ENCODE measurements at regions not wholly inside any gene's neighbourhood (a gene's known extent, or its start where the extent isn't known, plus 50 kb on each side); places are given as distances from the start of the nearest gene placed in this dataset.

DNA sequence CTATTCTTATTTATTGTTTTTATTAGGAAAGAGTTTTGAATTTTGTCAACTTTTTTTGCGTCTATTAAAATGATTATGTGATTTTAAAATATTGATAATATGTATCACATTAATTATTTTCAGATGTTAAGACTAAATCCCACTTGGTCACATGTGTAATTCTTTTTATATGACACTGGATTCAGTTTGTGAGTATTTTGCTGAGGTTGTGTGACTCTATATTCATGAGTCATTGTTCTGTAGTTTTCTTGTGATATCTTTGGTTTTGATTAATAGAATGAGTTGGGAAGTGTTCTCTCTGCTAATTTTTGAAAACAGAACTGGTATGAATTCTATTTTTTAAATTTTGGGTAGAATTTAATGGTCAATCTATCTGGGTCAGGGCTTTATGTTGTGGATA, 317.9 kb downstream of the ETS1 start:
- peaks cover 1% of the 10 kb centered on the region for H3K9me3 Mint-ChIP-seq (ENCODE audit: low read depth)
- peaks cover 2% of the 10 kb centered on the region for H3K36me3 Mint-ChIP-seq (ENCODE audit: low read depth)
- ChIA-PET CTCF (interaction anchor here (1.2 kb wide), 1 partner anchor 112 kb away, joined by 3 read pairs; no protein-coding TSS in a partner anchor), POLR2A (no interaction called here)
- no peaks in the 10 kb centered on the region for H3K27me3 Mint-ChIP-seq
- H3K4me1 Mint-ChIP-seq = peaks cover 26% of the 10 kb centered on the region
- intact Hi-C loops (cut with DNase I, micrococcal nuclease) = no loop called here
- H3K4me3 Mint-ChIP-seq = no peak overlapping the region
- DNase-seq (no peak), ATAC-seq (no peak)
- no peak overlapping the region for H3K27ac Mint-ChIP-seq

- intact Hi-C loops (cut with DNase I, micrococcal nuclease) = no loop called here
- CTCF ChIA-PET = interaction anchor here (1.0 to 1.9 kb wide), 5 partner anchors 10 to 165 kb away, joined by 3 to 6 read pairs (median 4); no protein-coding TSS in a partner anchor
Observed at GRCh38 chr11:128266893-128267292, 320.5 kb downstream of the ETS1 start.

DNA sequence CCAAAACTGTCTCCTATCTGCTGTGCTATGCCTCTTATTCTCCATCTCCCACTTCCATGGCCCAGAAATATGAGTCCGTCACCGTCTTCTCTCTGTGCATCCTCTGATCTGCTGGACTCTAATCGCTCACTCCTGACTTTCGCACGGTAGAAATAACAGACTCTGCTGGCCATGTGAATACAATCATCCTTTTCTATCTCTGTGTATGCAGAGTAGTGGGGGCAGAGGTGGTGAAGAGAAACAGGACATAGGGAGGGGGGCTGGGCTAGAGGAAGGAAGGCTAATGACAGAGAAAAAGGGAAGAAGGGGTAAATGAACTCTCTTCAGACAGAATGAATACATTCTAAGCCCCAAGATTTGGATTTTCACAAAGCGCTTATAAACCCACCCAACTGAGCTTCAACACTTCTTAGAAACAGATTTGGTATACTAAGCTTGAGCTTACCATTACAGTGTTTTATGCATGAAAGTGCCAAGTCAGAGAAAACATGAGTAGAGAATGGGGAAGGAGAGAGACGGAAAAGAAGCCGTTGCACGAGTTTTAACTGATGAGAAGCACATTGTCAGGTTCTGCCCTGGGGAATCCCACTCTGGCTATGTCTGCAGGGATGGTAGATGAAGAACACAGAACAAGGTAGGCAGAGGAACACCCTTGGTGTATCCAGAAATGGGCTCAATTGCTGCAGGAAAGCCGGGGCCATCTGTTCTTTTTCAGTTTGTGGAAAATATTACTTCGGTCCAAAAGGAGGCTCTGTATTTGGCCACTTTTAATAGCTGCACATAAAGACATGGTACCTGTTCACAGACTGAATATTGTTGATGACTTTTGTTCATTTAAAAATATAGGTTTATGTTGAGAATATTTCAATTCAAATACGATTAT, 324.7 kb downstream of the ETS1 start:
- CTCF ChIA-PET = no interaction called here
- intact Hi-C loops (cut with DNase I, micrococcal nuclease) = no loop called here
- Mint-ChIP-seq H3K36me3 (ENCODE audit: low read depth) (no peaks in the 10 kb centered on the region), H3K27me3 (peaks cover 2% of the 10 kb centered on the region), H3K9me3 (ENCODE audit: low read depth) (no peaks in the 10 kb centered on the region), H3K4me3 (no peak overlapping the region), H3K4me1 (no peaks in the 10 kb centered on the region), H3K27ac (no peak overlapping the region)
- POLR2A ChIA-PET = no interaction called here
- ATAC-seq (no peak), DNase-seq (no peak)

More at GRCh38 chr11:128266893-128267292, 320.5 kb downstream of the ETS1 start:
- Mint-ChIP-seq H3K9me3 (ENCODE audit: low read depth) (no peaks in the 10 kb centered on the region), H3K36me3 (ENCODE audit: low read depth) (no peaks in the 10 kb centered on the region), H3K4me1 (peaks cover 9% of the 10 kb centered on the region), H3K27ac (peak overlapping the region; percentile 9), H3K27me3 (peaks cover 2% of the 10 kb centered on the region), H3K4me3 (no peak overlapping the region)
- ATAC-seq = peak; percentile 61
- POLR2A ChIA-PET = no interaction called here
- no peak for DNase-seq

GRCh38 chr11:128261011-128261421, 326.3 kb downstream of the ETS1 start:
- H3K9me3 Mint-ChIP-seq (ENCODE audit: low read depth) = no peaks in the 10 kb centered on the region
- H3K27ac Mint-ChIP-seq = no peak overlapping the region
- peaks cover 2% of the 10 kb centered on the region for H3K27me3 Mint-ChIP-seq
- POLR2A ChIA-PET = interaction anchor here (1.0 kb wide), 1 partner anchor 18 kb away, joined by 3 read pairs; no protein-coding TSS in a partner anchor
- H3K4me1 Mint-ChIP-seq = no peaks in the 10 kb centered on the region
- ATAC-seq (no peak), DNase-seq (no peak)
- intact Hi-C loops (cut with DNase I, micrococcal nuclease) = no loop called here
- no peak overlapping the region for H3K4me3 Mint-ChIP-seq
- no peaks in the 10 kb centered on the region for H3K36me3 Mint-ChIP-seq (ENCODE audit: low read depth)
- CTCF ChIA-PET = interaction anchor here (0.7 to 0.9 kb wide), 4 partner anchors 17 to 697 kb away, joined by 3 read pairs; no protein-coding TSS in a partner anchor

DNA sequence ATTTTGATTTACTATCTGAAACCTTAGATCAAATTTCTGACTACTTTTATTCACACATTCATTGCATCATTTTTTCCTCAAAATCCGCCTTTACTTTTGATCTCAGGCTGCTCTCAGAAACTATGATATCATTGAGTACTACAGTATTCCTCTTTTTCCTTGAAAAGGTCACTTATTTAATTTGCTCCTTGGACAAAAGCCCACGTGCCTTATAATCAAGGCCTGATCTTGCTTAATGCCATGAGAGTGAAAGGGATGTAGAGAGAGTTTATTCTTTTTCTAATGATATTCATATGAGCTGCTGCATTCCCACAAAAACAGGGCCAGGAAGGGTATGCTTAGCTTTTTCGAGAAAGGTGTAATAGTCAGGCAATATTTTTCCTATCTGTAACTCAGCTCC, 327.0 kb downstream of the ETS1 start:
- ATAC-seq = no peak
- no peak for DNase-seq

GRCh38 chr11:128259816-128260215, 327.5 kb downstream of the ETS1 start:
- ATAC-seq = no peak
- Mint-ChIP-seq H3K9me3 (ENCODE audit: low read depth) (no peaks in the 10 kb centered on the region), H3K27ac (no peak overlapping the region), H3K27me3 (peaks cover 2% of the 10 kb centered on the region), H3K36me3 (ENCODE audit: low read depth) (no peaks in the 10 kb centered on the region), H3K4me1 (no peaks in the 10 kb centered on the region), H3K4me3 (no peak overlapping the region)
- DNase-seq = no peak
- intact Hi-C loops (cut with DNase I, micrococcal nuclease) = no loop called here
- POLR2A ChIA-PET = no interaction called here
- CTCF ChIA-PET = interaction anchor here (0.6 to 1.6 kb wide), 3 partner anchors 11 to 372 kb away, joined by 3 to 5 read pairs (median 3); no protein-coding TSS in a partner anchor

More for the DNA sequence above, 327.0 kb downstream of the ETS1 start:
- H3K27ac Mint-ChIP-seq = no peak overlapping the region
- H3K9me3 Mint-ChIP-seq (ENCODE audit: low read depth) = no peaks in the 10 kb centered on the region
- no peak overlapping the region for H3K4me3 Mint-ChIP-seq
- peaks cover 2% of the 10 kb centered on the region for H3K27me3 Mint-ChIP-seq
- intact Hi-C loops (cut with DNase I, micrococcal nuclease) = no loop called here
- CTCF ChIA-PET = interaction anchor here (0.5 to 1.6 kb wide), 5 partner anchors 12 to 697 kb away, joined by 3 to 6 read pairs (median 3); no protein-coding TSS in a partner anchor
- POLR2A ChIA-PET = interaction anchor here (1.0 kb wide), 1 partner anchor 17 kb away, joined by 3 read pairs; no protein-coding TSS in a partner anchor
- H3K4me1 Mint-ChIP-seq = no peaks in the 10 kb centered on the region
- H3K36me3 Mint-ChIP-seq (ENCODE audit: low read depth) = no peaks in the 10 kb centered on the region

DNA sequence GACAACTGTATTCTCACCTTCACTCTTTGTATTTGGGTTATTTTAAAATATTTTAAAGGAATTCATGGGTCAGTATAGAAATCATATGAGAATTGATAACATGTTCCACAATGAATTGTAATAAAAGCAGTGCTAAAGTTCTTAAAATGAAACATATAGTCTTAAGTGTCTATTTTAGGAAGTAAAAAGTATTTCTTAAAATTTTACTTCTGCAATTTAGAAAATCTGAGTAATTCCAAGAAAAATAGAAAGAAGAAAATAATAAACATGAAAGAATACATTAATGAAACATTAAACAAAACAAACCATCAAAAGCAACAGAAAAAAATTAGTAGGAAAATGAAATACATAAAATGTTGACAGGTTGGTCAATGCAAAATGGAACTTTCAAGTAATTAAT, 332.4 kb downstream of the ETS1 start:
- POLR2A ChIA-PET = no interaction called here
- no peaks in the 10 kb centered on the region for H3K36me3 Mint-ChIP-seq (ENCODE audit: low read depth)
- no peaks in the 10 kb centered on the region for H3K4me1 Mint-ChIP-seq
- ATAC-seq (no peak), DNase-seq (no peak)
- H3K27me3 Mint-ChIP-seq = no peaks in the 10 kb centered on the region
- H3K27ac Mint-ChIP-seq = no peak overlapping the region
- H3K4me3 Mint-ChIP-seq = no peak overlapping the region
- no peaks in the 10 kb centered on the region for H3K9me3 Mint-ChIP-seq (ENCODE audit: low read depth)
- intact Hi-C loops (cut with DNase I, micrococcal nuclease) = no loop called here
- CTCF ChIA-PET = no interaction called here

- H3K27me3 Mint-ChIP-seq = no peaks in the 10 kb centered on the region
- H3K27ac Mint-ChIP-seq = no peak overlapping the region
- ATAC-seq (no peak), DNase-seq (no peak)
- intact Hi-C loops (cut with DNase I, micrococcal nuclease) = no loop called here
- no peak overlapping the region for H3K4me3 Mint-ChIP-seq
- POLR2A ChIA-PET = interaction anchor here (0.6 kb wide), 1 partner anchor 274 kb away, joined by 10 read pairs; no protein-coding TSS in a partner anchor
- H3K36me3 Mint-ChIP-seq (ENCODE audit: low read depth) = no peaks in the 10 kb centered on the region
- no peaks in the 10 kb centered on the region for H3K9me3 Mint-ChIP-seq (ENCODE audit: low read depth)
- no peaks in the 10 kb centered on the region for H3K4me1 Mint-ChIP-seq
- CTCF ChIA-PET = interaction anchor here (0.5 to 1.1 kb wide), 3 partner anchors 94 to 380 kb away, joined by 3 to 4 read pairs (median 3); no protein-coding TSS in a partner anchor
Observed at GRCh38 chr11:128251140-128251539, 336.2 kb downstream of the ETS1 start.

DNA sequence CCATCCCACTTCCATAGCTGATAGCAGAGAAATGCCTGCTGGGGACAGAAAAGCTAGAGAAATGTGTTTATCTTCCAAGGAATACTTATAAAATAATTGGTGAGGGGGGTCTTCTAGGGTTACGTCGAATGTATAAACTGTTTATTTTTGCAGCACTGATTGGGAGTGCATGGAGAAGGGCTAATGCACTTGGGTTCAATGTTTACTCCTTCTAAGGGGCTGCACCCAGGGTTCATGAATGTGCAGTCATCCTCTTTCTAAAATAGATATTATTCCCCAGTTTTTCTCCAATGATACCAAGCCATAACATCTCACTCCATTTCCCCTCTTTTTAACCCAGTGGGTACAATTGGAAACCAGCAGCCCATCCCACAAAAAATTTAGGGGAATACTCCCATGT, 336.9 kb downstream of the ETS1 start:
- DNase-seq (no peak), ATAC-seq (no peak)
- H3K4me1 Mint-ChIP-seq = no peaks in the 10 kb centered on the region
- no peak overlapping the region for H3K4me3 Mint-ChIP-seq
- ChIA-PET POLR2A (no interaction called here), CTCF (interaction anchor here (0.7 to 0.8 kb wide), 2 partner anchors 40 to 61 kb away, joined by 3 read pairs; no protein-coding TSS in a partner anchor)
- H3K27me3 Mint-ChIP-seq = no peaks in the 10 kb centered on the region
- intact Hi-C loops (cut with DNase I, micrococcal nuclease) = no loop called here
- no peaks in the 10 kb centered on the region for H3K9me3 Mint-ChIP-seq (ENCODE audit: low read depth)
- no peak overlapping the region for H3K27ac Mint-ChIP-seq
- no peaks in the 10 kb centered on the region for H3K36me3 Mint-ChIP-seq (ENCODE audit: low read depth)

- ATAC-seq = no peak
- DNase-seq = no peak
- ChIA-PET CTCF (no interaction called here), POLR2A (interaction anchor here (0.7 kb wide), 1 partner anchor 81 kb away, joined by 3 read pairs; no protein-coding TSS in a partner anchor)
- H3K27ac Mint-ChIP-seq = no peak overlapping the region
- no peak overlapping the region for H3K4me3 Mint-ChIP-seq
- H3K36me3 Mint-ChIP-seq (ENCODE audit: low read depth) = no peaks in the 10 kb centered on the region
- intact Hi-C loops (cut with DNase I, micrococcal nuclease) = no loop called here
- no peaks in the 10 kb centered on the region for H3K4me1 Mint-ChIP-seq
- peaks cover 1% of the 10 kb centered on the region for H3K27me3 Mint-ChIP-seq
- H3K9me3 Mint-ChIP-seq (ENCODE audit: low read depth) = no peaks in the 10 kb centered on the region
Observed at GRCh38 chr11:128246810-128247594, 340.4 kb downstream of the ETS1 start.

- Mint-ChIP-seq H3K4me1 (no peaks in the 10 kb centered on the region), H3K27me3 (peaks cover 1% of the 10 kb centered on the region), H3K36me3 (ENCODE audit: low read depth) (no peaks in the 10 kb centered on the region), H3K9me3 (ENCODE audit: low read depth) (no peaks in the 10 kb centered on the region), H3K27ac (no peak overlapping the region), H3K4me3 (no peak overlapping the region)
- ChIA-PET CTCF (no interaction called here), POLR2A (no interaction called here)
- ATAC-seq (no peak), DNase-seq (no peak)
- intact Hi-C loops (cut with DNase I, micrococcal nuclease) = no loop called here
Observed at GRCh38 chr11:128246364-128246801, 341.0 kb downstream of the ETS1 start.
